ENCODE measurements at regions not wholly inside any gene's neighbourhood (a gene's known extent, or its start where the extent isn't known, plus 50 kb on each side); places are given as distances from the start of the nearest gene placed in this dataset.
A peak's percentile ranks its signal among the peaks of the same experiment; 100 is the strongest.

DNA sequence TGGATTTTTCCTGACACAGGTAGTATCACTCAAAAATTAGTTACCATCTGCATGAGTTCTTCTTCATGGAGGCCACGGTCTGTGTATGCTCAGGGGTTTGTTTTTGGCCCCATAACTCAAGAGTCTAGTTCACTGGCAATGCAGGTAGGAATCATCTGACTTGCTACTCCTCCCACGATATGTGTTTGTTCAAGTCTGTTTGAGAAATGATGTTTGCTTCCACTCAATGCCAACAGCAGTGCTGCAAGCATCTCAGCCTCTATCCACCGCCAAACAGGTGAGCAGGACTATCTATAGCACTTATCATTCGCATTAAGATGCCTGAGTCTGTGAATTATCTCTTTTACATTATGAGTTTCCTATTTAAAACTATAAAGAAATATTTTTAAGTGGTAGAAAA is 264.8 kb upstream of the PTGER4 start:
- DNase-seq (ENCODE audit: low read depth in 3 of 3), result no peak

DNA sequence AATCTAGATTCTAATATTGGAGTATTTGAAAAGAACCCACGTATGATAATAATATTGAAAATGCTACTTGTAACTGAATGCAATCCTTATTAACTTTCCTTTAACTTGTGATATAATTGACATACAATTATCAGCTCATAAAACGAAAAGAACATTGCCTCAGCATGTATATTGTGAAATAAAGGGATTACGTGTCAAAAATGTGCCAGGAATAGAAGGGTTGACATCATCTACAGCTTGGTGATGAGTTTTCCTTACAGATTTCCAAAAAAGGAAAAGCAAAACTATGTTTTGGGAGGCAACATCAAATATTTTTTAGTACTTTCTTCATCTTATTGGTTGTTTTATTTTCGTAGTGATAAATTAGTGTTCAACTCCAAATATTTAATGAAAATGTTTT is 266.0 kb upstream of the PTGER4 start:
- DNase-seq (ENCODE audit: low read depth in 3 of 3), result no peak

DNA sequence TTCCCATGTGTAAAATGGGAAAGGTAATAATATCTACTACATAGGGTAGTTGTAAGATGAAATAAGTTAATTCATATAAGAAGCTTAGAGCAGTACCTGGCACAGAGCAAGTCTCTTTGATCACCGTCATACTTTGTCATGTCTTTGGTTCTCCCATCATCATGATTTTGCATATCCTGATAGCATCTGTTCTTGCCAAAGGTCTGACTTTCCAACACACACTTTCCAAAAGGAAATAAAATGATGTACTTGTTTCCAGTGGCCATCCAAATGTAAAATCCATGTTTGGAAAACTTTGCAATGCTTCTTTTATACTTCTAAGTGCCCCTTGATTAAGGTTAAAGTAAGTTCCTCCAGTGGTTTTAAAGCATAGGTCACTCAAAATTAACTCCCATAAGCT is 266.9 kb upstream of the PTGER4 start:
- DNase-seq (ENCODE audit: low read depth in 3 of 3), result no peak

DNA sequence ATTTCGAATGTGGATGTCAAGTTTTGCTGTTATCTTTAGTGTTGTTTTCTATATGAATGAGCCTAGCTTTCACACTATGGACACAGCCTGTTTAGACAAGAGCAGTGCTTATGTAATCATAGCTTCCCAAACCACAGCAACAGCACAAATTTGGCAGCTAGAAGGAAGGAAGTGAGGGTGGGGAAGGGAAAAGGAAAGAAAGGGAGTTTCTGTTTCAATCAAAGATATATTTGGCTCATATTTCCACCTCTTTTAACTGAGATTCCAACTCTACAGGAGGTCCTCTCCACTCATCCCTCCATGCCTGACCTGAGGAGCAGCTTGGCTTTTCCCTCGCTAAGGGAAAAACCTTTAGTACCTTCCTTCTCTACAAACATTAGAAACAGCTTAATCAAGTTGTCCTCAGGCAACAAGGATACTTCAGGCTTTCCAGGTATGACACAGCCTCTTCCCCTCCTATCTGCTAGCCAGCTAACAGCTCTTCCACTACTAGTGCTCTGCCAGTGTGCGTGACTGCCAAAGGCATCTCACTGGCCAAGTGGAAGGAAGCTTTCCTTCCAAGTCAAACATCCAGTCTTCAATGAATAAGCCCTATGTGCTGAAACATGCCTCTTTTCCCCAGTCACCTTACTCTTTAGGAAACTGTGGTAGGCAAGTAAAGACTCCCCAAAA is 268.6 kb upstream of the PTGER4 start:
- no peak for DNase-seq (ENCODE audit: low read depth in 3 of 3)

DNA sequence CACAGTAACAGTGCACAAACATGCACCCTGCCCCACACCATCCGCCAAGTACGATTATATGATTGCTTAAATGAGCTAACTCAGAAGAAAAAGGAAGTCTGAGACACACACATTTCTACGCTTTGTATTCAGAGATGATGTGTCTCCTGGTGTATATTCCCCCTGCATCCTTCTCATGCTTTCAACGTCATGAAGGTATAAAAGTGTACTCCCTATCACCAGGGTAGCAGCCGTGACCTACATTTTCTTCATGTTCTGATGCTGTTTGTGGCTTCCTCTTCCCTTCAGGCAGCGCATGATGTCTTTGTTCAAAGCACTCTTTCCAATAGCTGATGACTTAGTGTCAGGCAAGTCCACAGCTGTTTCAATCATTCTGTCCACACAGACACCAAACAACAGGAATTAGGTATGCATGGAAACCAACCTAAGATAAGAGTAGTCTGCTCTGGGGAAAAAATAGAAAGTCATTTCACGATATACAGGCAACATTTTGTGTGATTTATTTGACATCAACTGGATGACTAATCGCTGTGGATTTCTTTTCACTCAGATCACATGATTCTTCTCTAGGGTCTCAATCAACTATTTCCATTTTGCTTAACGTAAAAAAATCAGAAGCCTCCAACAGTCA is 269.4 kb upstream of the PTGER4 start:
- DNase-seq (ENCODE audit: low read depth in 3 of 3), result peak in 1 of 3 experiments; percentile 64

DNA sequence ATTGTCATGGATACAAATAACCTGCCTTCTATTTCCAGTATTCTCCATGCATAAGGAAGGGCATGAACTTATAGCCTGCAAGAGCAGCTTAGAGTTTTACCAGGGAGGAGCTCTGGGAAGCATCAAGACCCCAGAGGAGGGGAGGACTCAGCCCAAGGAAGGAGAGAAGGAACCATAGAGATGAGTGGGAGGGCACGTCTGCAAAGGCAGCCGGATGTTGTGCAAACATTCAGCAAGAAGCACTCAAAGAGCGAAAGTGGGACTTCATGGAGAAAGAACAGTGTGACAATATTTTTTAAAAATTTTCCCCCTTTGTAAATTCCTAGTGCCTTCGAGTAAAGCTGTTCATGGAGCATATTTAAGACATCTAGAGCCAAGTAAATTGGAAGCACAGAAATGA is 270.1 kb upstream of the PTGER4 start:
- no peak for DNase-seq (ENCODE audit: low read depth in 3 of 3)

DNA sequence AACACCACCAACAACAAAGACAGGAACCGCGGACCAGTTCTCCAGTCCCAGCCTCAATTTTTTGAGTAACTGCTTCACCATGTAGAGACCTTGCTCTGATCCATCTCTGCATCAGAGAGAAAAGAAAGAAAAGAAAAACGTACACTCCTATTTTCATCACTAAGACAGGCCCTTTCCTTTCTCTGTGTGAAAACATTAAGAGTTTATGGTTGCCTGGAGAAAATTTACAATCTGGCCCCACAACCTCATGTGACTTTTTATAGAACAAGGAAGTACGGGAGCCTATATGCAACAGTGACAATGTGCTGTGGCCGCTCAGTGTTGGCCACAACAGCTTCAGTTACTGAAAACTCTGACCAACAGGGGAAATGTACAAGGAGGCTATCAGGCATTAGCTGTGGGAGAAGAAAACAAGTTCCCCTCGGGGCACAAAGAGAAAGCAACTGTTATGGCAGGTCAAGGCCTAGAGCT is 272.9 kb upstream of the PTGER4 start:
- DNase-seq (ENCODE audit: low read depth in 3 of 3), result no peak

DNA sequence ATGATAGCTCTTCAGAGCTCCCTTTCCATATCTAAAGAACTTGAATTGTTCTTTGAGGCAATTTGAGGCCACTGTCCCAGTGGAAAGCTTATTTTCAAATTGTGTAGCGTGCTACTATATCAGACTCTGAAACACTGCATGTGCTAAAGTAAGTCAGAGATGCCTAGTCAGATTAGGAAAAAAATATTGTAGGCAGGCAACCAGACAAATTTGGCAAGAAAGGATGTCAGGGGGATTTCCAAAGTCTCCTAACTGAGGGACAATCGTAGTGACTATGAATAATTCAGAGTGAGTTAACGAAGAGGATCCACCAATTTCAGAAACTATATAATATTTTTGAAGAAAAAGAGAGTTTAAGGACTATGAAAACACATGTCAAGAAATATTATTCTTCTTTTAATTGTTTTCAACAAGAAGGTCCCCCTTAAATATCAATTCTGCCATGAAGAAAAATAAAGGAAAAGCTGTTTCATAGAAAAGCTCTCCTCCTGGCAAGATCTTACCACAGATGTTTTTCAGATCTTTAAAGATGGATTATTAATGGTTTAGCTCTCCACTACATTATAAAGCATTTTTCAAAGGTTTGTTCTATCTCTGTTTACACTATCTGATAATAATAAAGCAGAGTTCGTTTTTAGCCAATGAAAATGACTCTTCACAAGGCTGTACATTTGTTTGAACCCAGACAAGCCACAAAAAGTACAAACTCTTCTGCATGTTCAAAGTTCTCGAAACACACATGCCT is 273.5 kb upstream of the PTGER4 start:
- DNase-seq (ENCODE audit: low read depth in 3 of 3), result no peak

DNA sequence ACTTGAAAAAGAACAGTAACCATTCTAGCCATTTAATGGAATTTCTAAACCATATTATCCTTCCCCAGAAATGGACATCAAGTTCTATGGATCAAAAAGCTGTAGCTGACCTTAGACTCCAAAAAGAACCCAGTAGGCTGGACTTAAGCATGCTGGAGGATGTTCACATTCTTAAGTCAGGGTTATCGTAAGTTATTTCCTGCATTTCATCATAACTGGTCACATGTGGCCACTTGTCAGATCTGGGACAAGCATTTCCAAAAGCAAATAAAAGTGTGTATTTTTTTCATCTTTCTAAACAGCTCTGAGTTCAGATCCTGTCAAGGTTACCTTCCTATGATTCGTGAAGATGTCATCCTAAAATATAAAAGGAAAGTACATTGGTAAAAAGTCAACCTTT is 274.5 kb upstream of the PTGER4 start:
- no peak for DNase-seq (ENCODE audit: low read depth in 3 of 3)

DNA sequence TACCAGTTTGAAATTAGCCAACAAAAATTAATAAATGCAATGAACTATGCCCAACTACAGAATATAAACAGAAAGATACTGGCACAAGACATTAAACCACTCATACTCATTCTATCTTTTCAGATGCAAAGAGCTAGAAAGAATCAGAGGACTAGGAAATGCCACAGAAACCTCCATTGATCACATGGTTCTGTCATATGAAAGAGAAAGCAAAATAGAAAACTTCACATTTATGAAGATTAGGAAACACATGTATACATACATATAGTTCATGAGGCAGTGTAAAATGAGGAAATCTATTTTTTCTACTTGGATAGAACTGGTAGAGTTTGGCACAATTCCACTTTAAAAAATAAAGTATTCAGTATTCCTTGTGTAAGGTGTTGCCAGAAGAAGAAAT is 275.1 kb upstream of the PTGER4 start:
- no peak for DNase-seq (ENCODE audit: low read depth in 3 of 3)

DNA sequence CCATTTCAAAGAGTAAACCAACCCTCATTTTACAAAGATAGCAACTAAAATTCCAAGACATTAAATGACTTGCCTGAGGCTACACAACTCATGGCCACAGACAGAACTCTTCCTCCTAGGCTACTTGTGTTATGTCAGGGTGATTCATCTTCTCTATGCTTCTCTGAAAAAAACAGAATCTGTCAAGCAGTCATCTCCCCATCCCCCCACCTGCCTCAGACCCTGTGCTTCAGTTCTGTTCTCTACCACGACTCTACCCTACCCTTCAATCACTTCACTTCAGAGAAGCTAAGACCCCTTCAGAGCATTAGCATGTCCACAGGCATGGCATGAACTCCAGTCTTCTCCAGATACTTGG is 277.7 kb upstream of the PTGER4 start:
- peak in 2 of 3 experiments; percentile 36 to 39 for DNase-seq (ENCODE audit: low read depth in 3 of 3)

DNA sequence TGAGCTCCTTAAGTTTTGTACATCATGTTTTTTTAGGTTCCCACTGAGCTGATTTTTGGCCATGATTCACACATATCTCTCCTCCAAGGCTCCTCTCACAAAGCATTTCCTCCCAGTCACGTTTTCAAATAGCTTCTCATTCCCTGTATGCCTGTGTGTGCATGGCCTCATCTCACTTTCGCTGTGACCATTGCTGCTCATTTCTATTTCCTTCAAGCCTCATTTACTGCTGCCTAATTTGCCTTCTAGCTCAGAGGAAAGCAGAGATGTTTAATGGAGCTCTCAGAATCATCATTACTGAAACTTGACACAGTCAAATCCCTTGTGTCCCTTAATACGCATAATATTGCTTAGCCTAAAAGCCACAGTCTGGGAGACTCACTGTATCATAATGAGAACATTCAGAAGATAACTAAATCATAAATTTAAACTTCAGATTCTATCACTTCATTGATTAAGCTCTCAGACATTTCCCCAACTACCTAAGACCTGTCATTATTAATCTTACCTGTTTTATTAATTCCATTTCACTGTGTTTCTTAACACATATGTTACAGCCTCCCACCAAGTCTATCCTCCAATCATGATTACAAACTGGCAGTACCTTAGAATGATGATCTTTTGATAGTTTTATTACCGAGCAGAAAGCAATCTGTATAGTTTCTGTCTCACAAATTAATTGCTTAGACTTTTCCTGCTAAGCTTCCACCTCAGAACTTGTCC is 278.3 kb upstream of the PTGER4 start:
- DNase-seq (ENCODE audit: low read depth in 3 of 3), result no peak

DNA sequence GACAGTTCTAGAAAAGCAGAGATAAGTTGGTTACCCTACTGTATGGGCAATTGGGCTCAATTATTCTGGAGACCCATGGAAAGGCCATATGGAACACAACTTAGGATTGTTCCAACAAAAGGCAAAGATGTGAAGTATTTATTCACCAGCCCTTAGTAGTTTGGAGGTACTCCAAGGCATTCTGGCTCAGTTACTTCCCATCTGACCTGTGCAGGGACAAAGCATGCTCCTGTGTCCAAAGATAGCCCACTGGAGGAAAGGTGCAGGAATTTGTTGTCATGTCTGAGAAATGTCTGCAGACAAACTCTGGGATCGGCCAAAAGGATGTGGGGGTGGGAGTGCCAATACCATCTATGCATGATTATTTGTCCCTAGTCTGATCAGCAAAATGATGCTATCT is 279.5 kb upstream of the PTGER4 start:
- DNase-seq (ENCODE audit: low read depth in 3 of 3), result no peak

DNA sequence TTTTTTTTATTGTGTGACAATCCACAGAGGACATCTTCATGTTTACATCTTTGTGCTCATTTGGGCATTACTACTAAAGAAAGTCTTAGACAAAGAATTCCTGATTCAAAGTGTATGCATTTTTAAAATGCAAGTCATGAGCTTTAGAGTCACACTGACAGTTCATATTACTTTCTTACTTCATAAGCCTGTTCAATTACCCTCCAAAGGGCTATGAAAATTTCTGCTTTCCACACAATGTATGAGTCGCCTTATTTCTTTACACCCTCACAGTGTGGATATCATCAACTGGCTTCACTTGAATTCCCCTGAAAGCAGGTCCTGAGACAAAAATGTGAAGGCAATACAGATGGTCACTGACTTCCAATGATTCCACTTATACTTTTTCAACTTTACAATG is 280.4 kb upstream of the PTGER4 start:
- no peak for DNase-seq (ENCODE audit: low read depth in 3 of 3)

DNA sequence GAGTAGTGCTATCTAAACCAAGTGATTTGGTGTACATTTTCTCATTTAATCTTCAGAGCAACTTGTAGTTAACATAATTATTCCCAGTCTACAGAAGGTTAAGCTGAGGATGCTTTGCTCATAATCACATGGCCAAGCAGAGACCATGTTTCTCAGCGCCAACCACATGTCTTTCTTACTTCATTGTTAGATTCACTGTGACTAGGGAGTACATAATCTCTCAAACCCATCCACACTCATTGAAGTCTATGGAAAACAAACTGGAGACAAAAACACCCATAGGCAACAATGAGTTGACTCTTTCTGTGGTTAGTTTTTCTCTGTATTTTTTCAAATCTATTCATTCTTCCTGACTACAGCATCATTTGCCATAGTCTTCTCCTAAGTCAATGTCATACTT is 281.7 kb upstream of the PTGER4 start:
- no peak for DNase-seq (ENCODE audit: low read depth in 3 of 3)

DNA sequence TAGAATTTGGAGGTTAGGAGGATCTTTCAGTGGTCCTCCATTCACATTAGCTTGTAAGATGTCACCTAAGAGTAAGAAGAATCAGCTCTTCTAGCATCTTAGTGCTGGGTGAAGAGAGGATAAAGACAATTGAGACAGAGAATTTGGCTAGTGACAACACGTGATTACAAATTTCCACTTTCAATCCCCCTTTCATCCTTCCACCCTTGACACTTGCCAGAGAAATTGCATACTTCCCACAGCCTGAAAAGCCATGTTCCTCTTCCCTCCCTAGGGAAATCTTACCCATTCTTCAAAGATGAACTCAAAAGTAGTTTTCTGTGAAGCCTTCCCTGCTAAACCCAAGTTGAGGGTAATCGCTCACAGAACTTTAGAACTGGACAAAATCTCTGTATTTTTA is 282.6 kb upstream of the PTGER4 start:
- DNase-seq (ENCODE audit: low read depth in 3 of 3), result no peak

DNA sequence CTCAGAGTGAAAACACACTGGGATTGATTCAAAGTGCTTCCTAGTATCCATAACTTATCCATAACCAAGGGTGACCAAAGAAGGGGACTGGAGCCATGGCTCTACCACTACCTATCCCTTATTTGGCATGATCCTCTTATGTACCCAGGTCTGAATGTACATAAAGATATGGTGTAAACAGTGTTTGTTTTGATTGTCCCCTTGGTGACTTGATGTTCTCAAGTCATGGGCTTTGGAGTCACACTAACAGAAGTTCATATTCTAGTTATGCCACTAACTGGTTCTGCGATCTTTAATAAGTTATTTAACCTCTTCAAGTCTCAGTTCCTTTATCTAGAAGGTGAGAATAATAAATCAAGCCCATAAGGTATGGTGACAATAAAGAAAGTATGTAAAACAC is 283.4 kb upstream of the PTGER4 start:
- no peak for DNase-seq (ENCODE audit: low read depth in 3 of 3)

DNA sequence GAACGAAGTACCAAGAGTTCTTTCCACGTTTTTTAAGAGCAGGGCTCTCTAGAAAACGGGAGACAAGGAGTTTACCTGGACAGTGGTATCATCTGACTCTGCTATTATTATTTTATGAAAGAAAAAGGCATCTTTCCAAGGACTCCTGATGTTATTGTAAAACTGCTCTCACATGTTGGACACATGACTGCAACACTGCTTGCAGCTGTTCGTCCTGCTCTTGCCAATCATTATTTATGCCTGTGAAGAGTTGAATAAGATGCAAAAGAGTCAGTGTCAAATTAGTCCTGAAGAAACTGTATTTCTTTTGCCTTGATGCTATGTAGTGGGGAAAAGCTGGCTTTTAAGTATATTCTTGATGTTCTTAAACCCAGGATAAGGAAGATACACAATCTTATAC is 284.5 kb upstream of the PTGER4 start:
- no peak for DNase-seq (ENCODE audit: low read depth in 3 of 3)

DNA sequence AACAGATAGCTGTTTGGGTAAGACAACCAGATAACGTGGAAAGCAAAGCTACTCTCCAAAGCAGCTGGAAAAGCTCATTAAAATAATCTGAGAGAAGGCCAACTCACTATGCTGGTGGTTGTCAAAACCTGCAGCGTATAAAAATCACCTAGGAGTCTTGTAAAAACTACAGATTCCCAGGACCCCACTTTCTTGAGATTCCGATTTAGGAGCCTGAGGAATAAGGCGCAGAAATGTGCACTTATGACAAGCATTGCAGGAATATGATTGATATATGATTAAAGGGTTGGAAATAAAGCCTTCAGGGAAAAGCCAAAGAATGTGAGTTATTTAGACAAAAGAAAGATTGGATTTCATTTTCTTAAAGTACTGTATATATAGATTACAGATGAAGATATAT is 285.0 kb upstream of the PTGER4 start:
- no peak for DNase-seq (ENCODE audit: low read depth in 3 of 3)

DNA sequence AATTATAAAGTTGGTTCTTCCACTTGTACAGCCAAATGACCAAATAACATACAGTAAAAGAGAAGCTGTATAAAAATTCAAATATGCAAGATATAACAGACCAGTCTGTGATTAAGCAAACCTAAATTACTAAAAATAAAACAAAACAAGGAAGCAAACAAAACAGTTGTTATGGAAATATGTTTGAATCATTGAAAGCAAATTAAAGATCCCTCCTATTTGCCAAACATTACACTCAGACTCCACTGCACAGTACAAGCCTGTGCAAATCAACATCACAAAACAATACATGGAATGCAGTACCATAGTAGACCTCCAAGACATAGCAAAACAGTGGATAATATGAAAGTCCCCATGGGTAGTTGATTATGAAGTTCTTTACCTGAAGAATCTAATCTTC is 288.1 kb upstream of the PTGER4 start:
- no peak for DNase-seq (ENCODE audit: low read depth in 3 of 3)

DNA sequence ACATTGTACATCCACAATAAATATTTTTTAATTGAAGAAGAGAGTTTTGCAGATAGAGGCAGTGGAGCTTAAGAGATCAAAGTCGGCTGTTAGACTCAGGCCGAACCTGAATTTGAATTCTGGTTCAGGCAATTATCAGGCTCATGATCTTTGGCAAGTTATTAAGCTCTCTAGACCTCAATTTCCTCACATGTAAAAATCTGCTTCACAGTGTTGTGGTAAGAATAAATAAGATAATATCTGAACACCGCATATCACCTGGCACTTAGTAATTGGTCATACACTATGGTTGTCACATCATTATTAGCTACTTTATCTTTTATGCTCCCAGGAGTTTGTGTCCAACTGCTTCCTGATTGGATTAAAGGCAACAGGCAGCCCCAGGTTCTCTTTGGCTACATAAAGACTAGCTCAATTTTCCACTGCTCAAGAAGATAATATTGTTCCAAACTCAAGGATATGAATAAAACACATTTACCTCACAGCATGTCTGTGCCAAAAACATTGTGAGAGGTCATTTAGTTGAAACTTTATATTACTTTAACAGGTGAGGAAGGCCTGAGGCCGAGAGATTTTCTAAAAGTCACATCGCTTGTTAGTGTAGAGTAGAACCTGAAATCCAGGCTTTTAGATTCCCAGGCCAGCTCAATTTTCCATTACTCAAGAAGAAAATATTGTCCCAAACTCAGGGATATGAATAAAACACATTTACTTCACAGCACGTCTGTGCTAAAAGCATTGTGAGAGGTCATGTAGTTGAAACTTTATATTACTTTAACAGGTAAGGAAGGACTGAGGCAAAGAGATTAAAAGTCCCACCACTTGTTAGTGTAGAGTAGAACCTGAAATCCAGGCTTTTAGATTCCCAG is 289.2 kb upstream of the PTGER4 start:
- DNase-seq (ENCODE audit: low read depth in 3 of 3), result no peak

DNA sequence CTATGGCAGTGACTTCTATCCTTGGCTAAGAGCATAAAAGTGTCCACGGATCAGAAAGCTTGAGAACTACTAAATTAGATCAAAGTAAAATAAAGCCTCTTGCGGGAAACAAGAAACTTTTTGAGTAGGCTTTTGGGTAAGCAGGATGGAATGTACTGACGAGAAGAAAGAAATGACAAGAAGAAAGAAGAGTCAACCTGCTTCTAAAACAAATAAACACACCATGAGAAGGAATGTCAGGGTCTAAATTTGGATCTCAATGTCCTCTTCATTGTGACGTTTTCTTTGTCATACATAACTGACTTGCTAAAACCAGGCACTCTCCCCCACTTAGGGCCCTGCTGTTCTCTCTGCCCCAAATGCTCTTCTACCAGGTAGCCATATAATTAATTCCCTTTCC is 290.1 kb upstream of the PTGER4 start:
- DNase-seq (ENCODE audit: low read depth in 3 of 3), result no peak

Measured in stimulated activated CD4-positive, alpha-beta T cell treated with anti-CD3 and anti-CD28 coated beads, TNF-alpha, amount 100 ng/mL, for 24 hours (primary cell).